KG1 (cell line): ENCODE measurements at regions not wholly inside any gene's neighbourhood (a gene's known extent, or its start where the extent isn't known, plus 50 kb on each side); places are given as distances from the start of the nearest gene placed in this dataset.

Experiments
- DNase-seq: peaks from one replicate; lab custom pipeline; 2025; lab: John Stamatoyannopoulos, UW

GRCh38 chr10:128530301-128530700 is 404.1 kb upstream of the MKI67 start:
- DNase-seq, result no peak

GRCh38 chr10:128530946-128531345 is 404.7 kb upstream of the MKI67 start:
- DNase-seq, result no peak

DNA sequence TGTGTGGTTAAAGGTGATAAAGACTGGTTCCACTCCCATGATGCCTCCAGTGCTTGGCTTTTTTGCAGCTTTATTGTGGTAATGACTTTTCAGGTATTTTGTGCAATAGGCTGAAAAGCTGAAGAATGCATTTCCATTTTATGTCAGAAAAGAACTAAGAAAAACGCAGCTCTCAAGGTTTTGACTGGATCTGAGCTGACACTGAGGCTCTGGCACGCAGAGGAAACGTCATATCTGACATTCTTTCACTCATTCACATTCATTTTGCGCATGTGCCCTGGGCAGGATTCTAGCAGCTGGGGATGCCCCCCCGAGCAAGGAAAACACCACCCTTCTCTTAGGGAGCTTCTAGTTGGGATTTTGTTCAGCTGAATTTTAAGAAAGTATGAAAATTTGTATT is 408.5 kb upstream of the MKI67 start:
- no peak for DNase-seq

GRCh38 chr10:128536259-128536658 is 410.0 kb upstream of the MKI67 start:
- DNase-seq, result no peak

DNA sequence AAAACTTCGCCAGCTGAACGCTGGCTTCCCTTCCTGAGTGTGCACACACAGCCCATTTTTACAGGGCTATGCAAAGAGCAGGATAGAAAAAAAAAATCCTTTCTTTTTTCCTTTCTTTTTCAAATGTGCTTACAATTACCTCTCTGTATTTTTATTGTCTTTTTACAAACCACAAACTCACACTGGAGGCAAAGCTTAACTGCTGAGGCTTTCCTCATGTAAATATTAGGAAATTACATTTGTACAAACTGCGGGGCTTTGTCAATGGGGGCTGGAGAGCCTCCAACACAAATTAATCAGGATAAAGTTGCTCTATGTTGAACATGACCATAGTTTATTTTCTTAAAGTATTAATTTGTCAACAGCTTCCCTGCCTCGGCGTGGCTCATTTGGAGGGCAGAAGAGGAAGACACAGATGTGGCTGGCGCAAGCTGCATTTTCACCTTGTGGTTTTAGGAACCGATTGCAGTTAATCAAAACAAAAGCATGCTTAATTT is 411.7 kb upstream of the MKI67 start:
- no peak for DNase-seq

- DNase-seq, result no peak
These were observed 412.4 kb upstream of the MKI67 start for GRCh38 chr10:128538671-128539070.

DNA sequence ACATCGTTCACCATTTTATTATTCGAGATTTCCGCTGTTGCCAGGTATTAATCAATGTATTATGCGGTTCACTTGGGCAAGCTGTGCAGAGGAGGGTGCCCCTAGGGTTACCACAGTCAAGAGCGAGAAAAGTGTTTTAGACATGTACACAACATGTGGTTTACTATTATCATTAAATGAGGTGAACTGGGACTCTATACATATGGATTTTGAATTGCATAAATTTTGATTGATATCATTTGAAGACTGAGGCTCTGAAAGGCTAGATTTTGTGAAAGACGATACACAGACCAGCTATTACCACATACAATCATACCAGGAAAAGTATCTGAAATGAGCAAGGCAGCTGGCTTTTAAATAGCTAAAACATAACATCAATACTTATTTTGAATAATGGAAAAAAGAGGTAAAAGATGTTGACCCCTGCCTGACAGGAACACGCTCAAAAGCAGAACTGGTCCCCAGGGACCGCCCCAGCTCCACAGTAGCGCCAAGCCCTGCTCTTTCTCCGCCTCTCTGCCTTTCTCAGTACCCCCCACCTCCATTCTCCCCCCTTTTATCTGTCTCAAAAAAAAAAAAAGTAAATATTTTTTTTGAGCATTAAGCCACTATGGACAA is 413.4 kb upstream of the MKI67 start:
- no peak for DNase-seq

DNA sequence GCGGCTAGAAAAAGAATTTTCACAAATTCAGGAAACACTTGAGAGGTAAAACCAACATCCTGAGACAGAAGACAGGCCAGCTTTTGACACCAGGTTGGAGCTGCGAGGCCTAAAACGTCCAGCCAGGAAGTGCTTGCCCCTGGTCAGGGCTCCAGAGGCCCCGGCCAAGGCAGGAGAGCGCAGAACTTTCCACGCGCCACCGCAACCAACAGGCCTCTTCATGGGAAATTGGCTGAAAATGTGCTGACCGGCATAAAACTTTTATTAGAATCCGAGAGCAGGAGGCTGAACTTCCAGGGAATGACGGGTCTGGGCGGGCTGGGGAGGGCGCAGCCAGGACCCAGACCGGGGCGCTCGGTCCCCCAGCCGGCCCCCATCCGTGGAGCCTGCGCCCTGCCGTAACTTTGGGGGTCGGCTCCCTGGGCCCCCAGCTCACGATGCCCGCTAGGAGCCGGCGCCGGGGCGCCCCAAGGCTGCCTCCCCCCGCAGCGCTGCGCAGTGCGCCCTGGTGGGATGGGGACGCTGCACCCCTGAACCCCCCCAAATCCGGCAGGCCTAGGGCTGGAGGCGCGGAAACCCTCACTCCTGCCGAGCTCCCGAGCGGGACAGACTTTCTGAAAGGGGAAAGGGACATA is 414.0 kb upstream of the MKI67 start:
- DNase-seq, result no peak

DNA sequence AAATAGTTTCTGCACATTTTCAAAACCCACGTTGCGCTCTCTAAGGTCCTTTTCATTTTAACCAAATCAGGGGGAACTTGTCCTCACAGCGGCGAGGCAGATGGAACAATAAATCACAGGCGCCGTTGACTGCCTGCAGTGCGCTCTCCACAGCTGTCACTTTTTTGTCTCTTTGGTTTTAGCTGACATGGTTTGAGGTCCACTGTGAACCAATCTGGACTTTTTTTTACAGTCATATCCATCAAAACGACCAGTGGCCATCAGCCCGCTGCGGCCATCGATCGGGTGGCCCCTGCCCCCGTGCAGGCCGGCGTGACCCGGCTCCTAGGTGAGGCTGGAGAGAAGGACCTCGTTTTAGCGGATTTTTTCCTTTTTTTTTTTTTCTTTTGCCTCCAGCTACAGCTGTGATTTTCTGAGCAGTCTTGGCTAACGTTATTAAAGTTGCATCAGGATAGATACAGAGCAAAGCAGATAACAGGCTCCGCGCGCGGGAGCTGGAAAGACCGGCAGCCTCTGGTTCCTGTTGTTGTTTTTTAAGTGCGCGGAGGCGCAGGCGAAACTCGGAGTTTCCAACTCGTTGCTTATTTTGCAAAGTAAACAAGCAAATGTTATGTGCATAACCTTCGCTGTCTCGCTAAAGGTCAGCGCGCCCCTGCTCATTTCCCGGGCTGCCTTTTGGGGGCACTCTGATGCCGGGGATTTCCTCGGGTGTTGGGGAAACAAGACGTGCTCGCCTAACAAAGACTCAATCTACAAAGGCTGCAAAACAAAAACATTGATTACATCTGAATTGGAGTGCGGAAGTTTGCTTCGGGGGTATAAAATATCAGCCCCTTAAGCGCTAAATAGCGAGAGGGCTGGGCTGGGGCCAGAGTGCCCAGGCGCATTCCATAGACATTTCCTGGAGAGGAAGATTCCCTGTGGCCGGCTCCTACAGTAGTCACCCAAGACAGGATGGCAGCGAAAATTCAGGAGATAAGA is 414.8 kb upstream of the MKI67 start:
- no peak for DNase-seq

GRCh38 chr10:128541926-128542475 is 415.8 kb upstream of the MKI67 start:
- no peak for DNase-seq

DNA sequence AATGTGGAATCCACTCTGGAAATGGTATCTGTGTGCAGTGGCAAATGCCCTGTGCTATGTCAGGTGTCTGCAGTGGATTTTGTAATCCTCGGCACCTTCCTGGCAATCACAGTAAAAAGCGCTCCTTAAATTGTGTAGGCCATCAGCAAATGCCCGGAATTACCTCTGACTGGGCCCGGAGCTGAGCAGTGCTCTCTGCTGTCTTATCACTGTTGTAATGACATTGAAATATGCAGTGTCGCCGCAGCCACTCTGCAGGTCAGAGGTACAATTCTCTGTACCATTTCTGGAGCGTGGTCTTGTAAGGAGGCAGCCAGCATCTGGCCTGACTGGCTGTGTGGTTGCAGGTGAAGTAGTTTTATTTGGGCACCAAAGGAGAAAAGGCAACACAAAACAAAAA is 416.4 kb upstream of the MKI67 start:
- DNase-seq, result no peak

DNA sequence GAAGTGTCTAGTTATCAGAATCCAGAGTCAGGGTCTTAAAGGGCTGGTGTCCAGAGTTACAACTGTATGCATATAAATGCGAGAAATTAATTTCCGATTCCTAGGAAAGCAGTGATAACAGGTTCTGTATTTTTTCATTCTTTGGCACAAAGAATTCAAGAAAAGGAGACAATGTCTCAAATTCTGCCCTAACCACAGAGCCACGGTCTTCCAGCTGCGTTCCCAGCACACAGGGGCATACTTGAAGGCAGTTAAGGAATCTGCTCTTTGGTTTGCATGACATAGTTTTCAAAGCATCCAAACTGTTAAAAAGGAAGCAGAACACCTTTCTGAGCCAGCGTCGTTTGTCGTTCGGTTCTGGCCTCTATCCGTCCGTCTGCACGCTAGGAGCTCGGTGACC is 416.9 kb upstream of the MKI67 start:
- DNase-seq, result no peak

DNA sequence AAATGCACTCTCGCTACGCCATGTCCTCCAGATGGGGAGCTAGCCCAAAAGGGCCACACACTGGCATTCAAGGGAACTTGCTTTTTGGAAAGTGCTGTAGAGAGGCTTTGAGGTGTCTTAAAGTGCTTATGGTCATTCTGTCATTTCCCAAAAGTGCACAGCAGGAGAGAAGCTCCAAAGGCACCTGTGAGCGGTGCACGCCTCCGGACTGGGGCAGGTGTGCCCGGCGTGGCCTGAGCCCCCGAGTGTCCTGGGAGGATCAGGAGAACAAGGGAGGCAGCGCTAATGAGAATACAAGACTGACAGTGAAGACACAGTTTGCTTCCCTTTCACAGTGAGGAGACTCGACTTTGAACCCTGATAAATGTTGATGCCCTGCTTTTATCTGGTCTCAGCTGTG is 419.0 kb upstream of the MKI67 start:
- no peak for DNase-seq

DNA sequence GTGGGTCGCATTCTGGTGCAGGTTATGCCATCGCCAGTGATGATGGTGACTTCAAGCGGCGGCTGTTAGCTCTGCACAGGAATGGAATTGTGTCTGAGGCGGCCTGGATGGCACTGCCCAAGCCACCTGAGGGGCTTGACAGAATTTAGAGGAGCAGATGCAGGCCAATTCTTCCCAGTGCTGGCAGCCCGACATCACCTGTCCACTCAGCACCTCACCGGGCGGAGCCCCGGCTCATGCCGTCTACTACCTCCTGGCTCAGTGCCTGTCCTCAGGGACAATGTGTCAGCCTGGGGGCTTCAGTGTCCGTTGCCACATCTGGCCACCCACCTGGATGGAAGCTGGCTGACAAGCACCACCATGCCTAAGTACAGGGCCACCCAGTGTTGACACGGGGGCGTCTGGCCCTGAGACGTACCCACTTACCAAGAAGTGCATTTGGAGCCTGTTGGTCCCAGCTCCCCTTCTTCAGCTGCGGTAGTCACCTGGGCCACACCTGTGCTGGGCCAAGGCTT is 420.5 kb upstream of the MKI67 start:
- no peak for DNase-seq

- no peak for DNase-seq
These were observed 422.9 kb upstream of the MKI67 start for GRCh38 chr10:128549101-128549608.

DNA sequence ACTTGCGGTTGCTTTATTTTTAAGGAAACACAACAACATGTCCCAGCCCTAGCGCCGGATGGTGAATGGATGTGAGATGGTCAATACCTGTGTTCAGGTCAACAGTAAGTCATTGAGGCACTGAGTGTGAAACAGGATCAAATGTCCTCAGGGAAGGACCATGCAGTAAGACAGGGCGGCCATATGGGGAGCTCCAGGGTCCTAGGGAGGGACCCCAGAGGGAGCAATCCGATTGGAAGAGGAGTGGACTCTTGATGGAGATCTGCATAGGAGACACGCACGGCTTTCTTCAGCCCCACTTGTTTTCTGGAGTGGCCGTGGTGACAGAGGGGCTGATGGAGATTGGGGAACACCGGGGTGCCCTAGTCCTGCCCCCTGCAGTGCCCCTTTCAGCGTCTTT is 423.8 kb upstream of the MKI67 start:
- DNase-seq, result no peak

DNA sequence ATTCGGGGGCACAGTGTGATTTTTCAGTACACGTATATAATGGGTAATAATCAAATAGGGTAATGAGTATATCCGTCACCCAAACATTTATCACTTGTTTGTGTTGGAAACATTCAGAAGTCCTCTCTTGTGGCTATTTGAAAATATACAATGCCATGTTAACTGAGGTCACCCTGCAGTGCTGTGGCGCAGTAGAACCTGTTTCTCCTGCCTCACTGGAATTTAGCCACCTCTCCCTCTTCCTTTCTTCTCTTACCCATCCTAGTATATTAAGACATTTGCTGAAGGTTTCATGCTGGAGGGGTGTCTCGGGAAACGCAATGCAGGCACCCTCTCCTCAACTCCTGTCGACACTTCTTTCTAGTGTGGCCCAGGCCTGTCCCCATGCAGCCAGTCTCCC is 425.3 kb upstream of the MKI67 start:
- no peak for DNase-seq

- no peak for DNase-seq
These were observed 427.5 kb upstream of the MKI67 start for GRCh38 chr10:128553755-128554154.

- no peak for DNase-seq
These were observed 430.2 kb upstream of the MKI67 start for GRCh38 chr10:128556182-128557110.

DNA sequence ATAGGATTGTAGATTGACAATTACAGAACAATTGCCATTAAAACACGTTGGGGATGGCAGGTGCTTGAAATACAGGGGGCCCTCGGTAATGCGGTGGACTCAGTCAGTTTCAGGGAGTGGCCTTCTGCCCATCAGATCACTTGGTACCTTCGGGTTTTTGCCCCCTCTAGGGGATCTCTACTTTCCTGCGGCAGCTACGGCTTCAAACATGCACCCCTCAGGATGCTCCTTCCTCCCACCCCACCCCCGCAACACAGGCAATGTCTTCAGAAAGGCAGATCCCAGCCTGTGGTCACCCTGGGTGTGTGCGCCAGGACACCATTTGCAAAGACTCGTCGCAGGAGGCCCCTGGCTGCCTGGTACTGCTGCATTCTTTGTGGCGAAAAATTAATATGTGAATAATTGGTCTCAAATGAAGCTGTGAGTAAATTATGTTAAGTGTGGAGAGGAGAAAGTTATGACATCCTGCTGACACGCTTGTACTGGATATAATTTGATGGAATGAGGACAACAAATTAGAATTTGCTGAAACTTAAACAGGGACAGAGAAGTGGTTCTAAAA is 431.0 kb upstream of the MKI67 start:
- DNase-seq, result no peak

GRCh38 chr10:128560406-128560805 is 434.2 kb upstream of the MKI67 start:
- DNase-seq, result no peak
